ENCODE measurements at regions not wholly inside any gene's neighbourhood (a gene's known extent, or its start where the extent isn't known, plus 50 kb on each side); places are given as distances from the start of the nearest gene placed in this dataset.

DNA sequence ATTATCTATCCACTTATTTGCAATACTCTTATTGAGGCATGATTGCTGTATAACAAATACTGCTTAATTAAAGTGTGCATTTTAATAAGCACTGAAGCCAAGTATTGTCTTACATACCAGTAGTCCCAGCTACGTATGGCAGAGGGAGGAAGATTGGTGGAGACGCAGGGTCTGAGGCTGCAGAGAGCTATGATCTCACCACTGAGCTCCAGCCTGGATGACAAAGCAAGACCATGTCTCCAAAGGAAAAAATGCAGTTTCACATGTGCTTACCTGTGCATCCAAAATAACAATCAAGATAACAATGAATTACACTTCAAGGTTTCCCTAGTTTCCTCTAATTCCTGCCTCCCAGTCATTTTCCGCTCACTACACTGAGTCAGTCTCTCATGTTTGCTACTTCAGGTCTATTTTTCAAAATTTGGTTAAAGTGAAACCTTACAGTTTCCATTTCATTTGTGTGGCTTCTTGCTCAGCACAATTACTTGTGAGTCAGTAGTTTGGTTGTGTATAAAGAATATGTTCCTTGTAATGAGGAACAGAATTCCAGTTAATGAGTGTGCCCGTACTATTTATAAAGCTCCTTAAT is 1250.1 kb downstream of the TMEM121 start:
- H3K9me3 ChIP-seq: no peaks in the 10 kb centered on the region
- H3K36me3 ChIP-seq: no peaks in the 10 kb centered on the region
- H3K4me1 ChIP-seq: no peaks in the 10 kb centered on the region
- no peaks in the 10 kb centered on the region for H3K27me3 ChIP-seq
- no peak overlapping the region for H3K27ac ChIP-seq
- intact Hi-C loops (cut with DNase I; ENCODE audit: low total_unique reads): no loop called here
- TF ChIP-seq, protein P1, sequence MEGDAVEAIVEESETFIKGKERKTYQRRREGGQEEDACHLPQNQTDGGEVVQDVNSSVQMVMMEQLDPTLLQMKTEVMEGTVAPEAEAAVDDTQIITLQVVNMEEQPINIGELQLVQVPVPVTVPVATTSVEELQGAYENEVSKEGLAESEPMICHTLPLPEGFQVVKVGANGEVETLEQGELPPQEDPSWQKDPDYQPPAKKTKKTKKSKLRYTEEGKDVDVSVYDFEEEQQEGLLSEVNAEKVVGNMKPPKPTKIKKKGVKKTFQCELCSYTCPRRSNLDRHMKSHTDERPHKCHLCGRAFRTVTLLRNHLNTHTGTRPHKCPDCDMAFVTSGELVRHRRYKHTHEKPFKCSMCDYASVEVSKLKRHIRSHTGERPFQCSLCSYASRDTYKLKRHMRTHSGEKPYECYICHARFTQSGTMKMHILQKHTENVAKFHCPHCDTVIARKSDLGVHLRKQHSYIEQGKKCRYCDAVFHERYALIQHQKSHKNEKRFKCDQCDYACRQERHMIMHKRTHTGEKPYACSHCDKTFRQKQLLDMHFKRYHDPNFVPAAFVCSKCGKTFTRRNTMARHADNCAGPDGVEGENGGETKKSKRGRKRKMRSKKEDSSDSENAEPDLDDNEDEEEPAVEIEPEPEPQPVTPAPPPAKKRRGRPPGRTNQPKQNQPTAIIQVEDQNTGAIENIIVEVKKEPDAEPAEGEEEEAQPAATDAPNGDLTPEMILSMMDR (IDR thresholded peaks at IDR 0.05): no peak
- no peak for TF ChIP-seq POLR2A (IDR thresholded peaks at IDR 0.05)
- DNase-seq: no peak
- H3K4me3 ChIP-seq: no peak overlapping the region

DNA sequence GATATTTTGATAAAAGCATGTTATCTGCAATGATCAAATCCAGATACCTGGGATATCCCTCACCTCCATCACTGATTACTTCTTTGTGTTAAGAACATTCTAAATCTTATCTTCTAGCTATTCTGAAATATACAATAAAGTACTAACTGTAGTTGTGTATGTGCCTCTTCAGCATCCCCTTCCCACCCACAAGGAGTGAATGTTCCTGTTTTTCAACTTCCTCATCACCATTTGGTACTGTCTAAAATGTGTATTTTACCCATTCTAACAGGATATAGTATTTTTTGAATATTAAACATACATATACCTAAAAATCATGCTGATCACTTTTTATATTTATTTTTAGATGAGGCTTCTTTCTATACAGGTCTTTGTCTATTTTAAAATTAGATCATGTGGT is 1252.6 kb downstream of the TMEM121 start:
- H3K27ac ChIP-seq: no peak overlapping the region
- H3K9me3 ChIP-seq: no peaks in the 10 kb centered on the region
- no peaks in the 10 kb centered on the region for H3K4me1 ChIP-seq
- TF ChIP-seq POLR2A (IDR thresholded peaks at IDR 0.05): no peak
- TF ChIP-seq, protein P1 (IDR thresholded peaks at IDR 0.05): no peak
- no peak for DNase-seq
- intact Hi-C loops (cut with DNase I; ENCODE audit: low total_unique reads): no loop called here
- no peak overlapping the region for H3K4me3 ChIP-seq
- H3K36me3 ChIP-seq: no peaks in the 10 kb centered on the region
- no peaks in the 10 kb centered on the region for H3K27me3 ChIP-seq

DNA sequence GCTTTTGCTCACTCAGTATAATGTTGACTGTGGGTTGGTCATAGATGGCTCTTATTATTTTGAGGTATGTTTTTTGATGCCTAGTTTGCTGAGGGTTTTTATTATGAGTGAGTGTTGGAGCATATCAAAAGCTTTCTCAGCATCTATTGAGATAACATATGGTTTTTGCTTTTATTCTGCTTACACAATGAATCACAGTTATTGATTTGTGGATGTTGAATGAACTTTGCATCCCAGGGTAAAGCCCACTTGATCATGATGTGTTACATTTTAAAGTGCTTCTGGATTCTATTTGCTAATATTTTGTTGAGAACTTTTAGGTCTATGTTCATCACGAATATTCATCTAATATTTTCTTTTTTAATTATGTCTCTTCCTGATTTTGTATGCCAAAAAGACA is 1260.3 kb downstream of the TMEM121 start:
- H3K4me3 ChIP-seq: no peak overlapping the region
- DNase-seq: no peak
- no peak overlapping the region for H3K27ac ChIP-seq
- no peaks in the 10 kb centered on the region for H3K27me3 ChIP-seq
- intact Hi-C loops (cut with DNase I; ENCODE audit: low total_unique reads): no loop called here
- no peaks in the 10 kb centered on the region for H3K36me3 ChIP-seq
- H3K4me1 ChIP-seq: no peaks in the 10 kb centered on the region
- TF ChIP-seq, protein P1 (IDR thresholded peaks at IDR 0.05): no peak
- TF ChIP-seq POLR2A (IDR thresholded peaks at IDR 0.05): no peak
- no peaks in the 10 kb centered on the region for H3K9me3 ChIP-seq

GRCh38 chr14:106787626-106788025 is 1261.2 kb downstream of the TMEM121 start:
- no peak for DNase-seq
- no peak overlapping the region for H3K27ac ChIP-seq
- TF ChIP-seq, protein P1 (IDR thresholded peaks at IDR 0.05): no peak
- no peak for TF ChIP-seq POLR2A (IDR thresholded peaks at IDR 0.05)
- H3K9me3 ChIP-seq: no peaks in the 10 kb centered on the region
- H3K4me3 ChIP-seq: no peak overlapping the region
- H3K36me3 ChIP-seq: no peaks in the 10 kb centered on the region
- H3K4me1 ChIP-seq: no peaks in the 10 kb centered on the region
- H3K27me3 ChIP-seq: no peaks in the 10 kb centered on the region
- intact Hi-C loops (cut with DNase I; ENCODE audit: low total_unique reads): no loop called here

GRCh38 chr14:106788534-106788933 is 1262.2 kb downstream of the TMEM121 start:
- no peaks in the 10 kb centered on the region for H3K36me3 ChIP-seq
- no peaks in the 10 kb centered on the region for H3K27me3 ChIP-seq
- no peaks in the 10 kb centered on the region for H3K4me1 ChIP-seq
- no peak for DNase-seq
- no peak overlapping the region for H3K27ac ChIP-seq
- H3K9me3 ChIP-seq: no peaks in the 10 kb centered on the region
- TF ChIP-seq, protein P1 (IDR thresholded peaks at IDR 0.05): no peak
- TF ChIP-seq POLR2A (IDR thresholded peaks at IDR 0.05): no peak
- intact Hi-C loops (cut with DNase I; ENCODE audit: low total_unique reads): no loop called here
- no peak overlapping the region for H3K4me3 ChIP-seq
